ENCODE measurements at regions not wholly inside any gene's neighbourhood (a gene's known extent, or its start where the extent isn't known, plus 50 kb on each side); places are given as distances from the start of the nearest gene placed in this dataset.

GRCh38 chr10:62610649-62611229 is 193.8 kb upstream of the ADO start:
- TF ChIP-seq CTCF (IDR thresholded peaks at IDR 0.05) (peak; percentile 66 to 85 (median 78)), POLR2A (IDR thresholded peaks at IDR 0.05) (no peak)

All from heart left ventricle (tissue), 13 donors.